Glutamatergic neuron (in vitro differentiated cells): ENCODE measurements at regions not wholly inside any gene's neighbourhood (a gene's known extent, or its start where the extent isn't known, plus 50 kb on each side); places are given as distances from the start of the nearest gene placed in this dataset.

Experiments used
- DNase-seq: peaks from one replicate; pipeline ENCODE4 v3.0.0; 2022
- H3K27ac Mint-ChIP-seq: one replicate; pipeline ENCODE4 v1.8.0; 2020; ENCODE audit warnings: mild to moderate bottlenecking, mixed read lengths, inconsistent platforms; ENCODE audit not compliant: unreplicated experiment
- H3K27me3 Mint-ChIP-seq: one replicate; pipeline ENCODE4 v1.8.0; 2020; ENCODE audit warnings: mild to moderate bottlenecking, moderate library complexity, mixed read lengths, inconsistent platforms; ENCODE audit not compliant: unreplicated experiment
- H3K36me3 Mint-ChIP-seq: one replicate; pipeline ENCODE4 v1.8.0; 2020; ENCODE audit warnings: mild to moderate bottlenecking, mixed read lengths, inconsistent platforms; ENCODE audit not compliant: unreplicated experiment
- H3K4me1 Mint-ChIP-seq: one replicate; pipeline ENCODE4 v1.8.0; 2020; ENCODE audit warnings: mild to moderate bottlenecking, low read depth, mixed read lengths, inconsistent platforms; ENCODE audit not compliant: unreplicated experiment
- H3K4me3 Mint-ChIP-seq: one replicate; pipeline ENCODE4 v1.8.0; 2020; ENCODE audit warnings: mild to moderate bottlenecking, mixed read lengths, inconsistent platforms; ENCODE audit not compliant: unreplicated experiment
- H3K9me3 Mint-ChIP-seq: one replicate; pipeline ENCODE4 v1.8.0; 2020; ENCODE audit warnings: mild to moderate bottlenecking, moderate library complexity, mixed read lengths, inconsistent platforms; ENCODE audit not compliant: unreplicated experiment
- CTCF ChIP-seq: fragments of 200-600 bp; sonication (generic); IDR thresholded peaks from one replicate; pipeline ENCODE4 v1.5.0; 2021; ENCODE audit not compliant: partially characterized antibody, unreplicated experiment

- no peak overlapping the region for H3K4me3 Mint-ChIP-seq
- H3K27me3 Mint-ChIP-seq = no peaks in the 10 kb centered on the region
- H3K4me1 Mint-ChIP-seq = peaks cover 4% of the 10 kb centered on the region
- no peak for TF ChIP-seq CTCF
- no peaks in the 10 kb centered on the region for H3K9me3 Mint-ChIP-seq
- no peaks in the 10 kb centered on the region for H3K36me3 Mint-ChIP-seq
- no peak overlapping the region for H3K27ac Mint-ChIP-seq
- no peak for DNase-seq
These were observed 354.8 kb upstream of the SOX5 start for GRCh38 chr12:24304285-24304684.

- no peak overlapping the region for H3K27ac Mint-ChIP-seq
- H3K4me1 Mint-ChIP-seq = peaks cover 9% of the 10 kb centered on the region
- H3K36me3 Mint-ChIP-seq = no peaks in the 10 kb centered on the region
- H3K4me3 Mint-ChIP-seq = no peak overlapping the region
- no peaks in the 10 kb centered on the region for H3K27me3 Mint-ChIP-seq
- no peak for TF ChIP-seq CTCF
- no peaks in the 10 kb centered on the region for H3K9me3 Mint-ChIP-seq
- no peak for DNase-seq
These were observed 353.2 kb upstream of the SOX5 start for GRCh38 chr12:24302708-24303107.

GRCh38 chr12:24297516-24297915 is 348.0 kb upstream of the SOX5 start:
- Mint-ChIP-seq H3K4me3 (no peak overlapping the region), H3K27me3 (no peaks in the 10 kb centered on the region), H3K27ac (peak overlapping the region; percentile 7), H3K4me1 (peaks cover 41% of the 10 kb centered on the region), H3K9me3 (peaks cover 3% of the 10 kb centered on the region), H3K36me3 (no peaks in the 10 kb centered on the region)
- TF ChIP-seq CTCF = no peak
- DNase-seq = no peak

- peak overlapping the region; percentile 83 for H3K27ac Mint-ChIP-seq
- no peaks in the 10 kb centered on the region for H3K27me3 Mint-ChIP-seq
- H3K9me3 Mint-ChIP-seq = peaks cover 3% of the 10 kb centered on the region
- TF ChIP-seq CTCF = no peak
- H3K36me3 Mint-ChIP-seq = no peaks in the 10 kb centered on the region
- peak overlapping the region; percentile 3 for H3K4me3 Mint-ChIP-seq
- peaks cover 37% of the 10 kb centered on the region for H3K4me1 Mint-ChIP-seq
- no peak for DNase-seq
These were observed 344.1 kb upstream of the SOX5 start for GRCh38 chr12:24293549-24293948.

GRCh38 chr12:24287963-24288362 is 338.5 kb upstream of the SOX5 start:
- no peak for DNase-seq
- Mint-ChIP-seq H3K4me3 (no peak overlapping the region), H3K27ac (no peak overlapping the region), H3K4me1 (peaks cover 13% of the 10 kb centered on the region), H3K36me3 (no peaks in the 10 kb centered on the region), H3K27me3 (no peaks in the 10 kb centered on the region), H3K9me3 (peaks cover 1% of the 10 kb centered on the region)
- TF ChIP-seq CTCF = no peak
